ENCODE measurements at regions not wholly inside any gene's neighbourhood (a gene's known extent, or its start where the extent isn't known, plus 50 kb on each side); places are given as distances from the start of the nearest gene placed in this dataset.
"Not testable (repeated sequence)": the region's sequence is repeated elsewhere in the genome, so short reads cannot be mapped to it uniquely, and the experiment has no call there.

GRCh38 chr2:89142959-89143358, 451.5 kb downstream of the RPIA start:
- not testable (repeated sequence) for H3K27me3 ChIP-seq; H3K9me3 ChIP-seq (ENCODE audit: low read depth); H3K4me1 ChIP-seq (ENCODE audit: low read depth); DNase-seq (ENCODE audit: low read depth in 1 of 2, low spot score in 1 of 2); H3K36me3 ChIP-seq; H3K27ac ChIP-seq; H3K4me3 ChIP-seq

DNA sequence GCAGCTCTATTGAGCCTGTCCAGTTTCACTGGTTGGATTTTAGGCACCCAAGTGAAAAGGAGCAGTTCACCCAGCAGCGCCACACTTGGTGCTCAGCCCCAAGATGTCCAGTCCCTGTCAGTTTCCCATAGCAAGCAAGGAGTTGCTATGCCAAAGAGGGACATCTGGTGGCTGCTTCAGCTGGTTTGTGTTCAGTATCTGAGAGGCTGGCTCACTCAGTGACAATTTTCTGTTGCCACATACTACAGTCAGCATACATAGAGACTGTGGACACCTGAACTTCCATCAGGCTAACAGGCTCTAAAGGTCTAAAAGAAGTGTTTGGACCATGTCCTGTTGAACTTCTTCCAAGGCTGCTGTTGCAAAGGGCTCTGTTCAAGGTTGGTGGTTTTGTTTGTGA, 453.9 kb downstream of the RPIA start:
- not testable (repeated sequence) for H3K27me3 ChIP-seq; H3K36me3 ChIP-seq; H3K4me1 ChIP-seq (ENCODE audit: low read depth); H3K9me3 ChIP-seq (ENCODE audit: low read depth); H3K4me3 ChIP-seq; DNase-seq (ENCODE audit: low read depth in 1 of 2, low spot score in 1 of 2); H3K27ac ChIP-seq

GRCh38 chr2:89148256-89148655, 456.8 kb downstream of the RPIA start:
- not testable (repeated sequence) for H3K9me3 ChIP-seq (ENCODE audit: low read depth); H3K36me3 ChIP-seq; H3K27me3 ChIP-seq; H3K4me1 ChIP-seq (ENCODE audit: low read depth); H3K4me3 ChIP-seq; H3K27ac ChIP-seq
- DNase-seq (ENCODE audit: low read depth in 1 of 2, low spot score in 1 of 2), result peak in 1 of 2 donors; percentile 3

DNA sequence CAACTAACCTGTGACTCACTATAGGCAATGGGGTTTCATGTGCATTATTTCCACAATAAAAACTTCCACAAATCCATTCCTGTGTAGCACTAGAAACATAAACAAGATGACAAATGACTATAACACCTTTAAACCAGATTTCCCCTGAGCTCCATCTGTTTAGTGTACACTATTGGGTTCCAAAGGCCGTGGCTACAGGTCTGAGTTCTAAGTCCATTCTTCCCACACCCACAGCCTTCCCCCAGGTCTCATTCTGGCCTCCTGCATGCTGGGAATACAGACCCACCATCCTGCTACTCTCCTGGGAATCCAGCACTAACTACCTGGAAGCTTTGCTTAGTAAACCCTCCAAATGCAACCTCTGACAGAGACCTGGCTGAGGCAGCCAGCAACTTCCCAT, 460.2 kb downstream of the RPIA start:
- DNase-seq (ENCODE audit: low read depth in 1 of 2, low spot score in 1 of 2); H3K4me1 ChIP-seq (ENCODE audit: low read depth); H3K9me3 ChIP-seq (ENCODE audit: low read depth); H3K36me3 ChIP-seq; H3K4me3 ChIP-seq; H3K27me3 ChIP-seq; H3K27ac ChIP-seq: not testable (repeated sequence)

- H3K27ac ChIP-seq; H3K4me1 ChIP-seq (ENCODE audit: low read depth); DNase-seq (ENCODE audit: low read depth in 1 of 2, low spot score in 1 of 2); H3K27me3 ChIP-seq; H3K9me3 ChIP-seq (ENCODE audit: low read depth); H3K36me3 ChIP-seq; H3K4me3 ChIP-seq: not testable (repeated sequence)
Observed at GRCh38 chr2:89152501-89152900, 461.0 kb downstream of the RPIA start.

- H3K4me3 ChIP-seq; H3K36me3 ChIP-seq; H3K9me3 ChIP-seq (ENCODE audit: low read depth); DNase-seq (ENCODE audit: low read depth in 1 of 2, low spot score in 1 of 2); H3K4me1 ChIP-seq (ENCODE audit: low read depth); H3K27me3 ChIP-seq; H3K27ac ChIP-seq: not testable (repeated sequence)
Observed at GRCh38 chr2:89153210-89153609, 461.7 kb downstream of the RPIA start.

DNA sequence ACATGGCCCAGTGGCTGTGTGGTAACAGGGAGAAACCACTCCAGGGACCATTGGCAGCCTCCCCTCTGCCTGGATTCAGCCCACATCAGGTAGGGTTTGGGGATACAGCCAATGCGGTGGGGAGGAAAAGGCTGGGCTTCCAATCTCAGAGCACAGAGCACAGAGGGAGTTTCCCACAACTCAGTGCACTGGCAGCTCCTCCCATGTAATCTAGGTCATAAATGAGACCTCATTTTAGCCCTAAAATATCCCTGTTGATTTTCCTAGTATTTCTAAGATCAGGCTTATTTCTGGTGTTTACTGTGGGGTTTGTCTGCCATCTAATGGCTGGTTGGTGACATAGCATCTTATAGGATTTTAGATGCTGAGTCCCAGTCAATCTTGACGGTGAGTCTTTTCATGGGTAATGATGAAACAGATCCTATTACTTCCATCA, 462.8 kb downstream of the RPIA start:
- not testable (repeated sequence) for H3K27ac ChIP-seq; H3K4me3 ChIP-seq; DNase-seq (ENCODE audit: low read depth in 1 of 2, low spot score in 1 of 2); H3K9me3 ChIP-seq (ENCODE audit: low read depth); H3K27me3 ChIP-seq; H3K36me3 ChIP-seq; H3K4me1 ChIP-seq (ENCODE audit: low read depth)

DNA sequence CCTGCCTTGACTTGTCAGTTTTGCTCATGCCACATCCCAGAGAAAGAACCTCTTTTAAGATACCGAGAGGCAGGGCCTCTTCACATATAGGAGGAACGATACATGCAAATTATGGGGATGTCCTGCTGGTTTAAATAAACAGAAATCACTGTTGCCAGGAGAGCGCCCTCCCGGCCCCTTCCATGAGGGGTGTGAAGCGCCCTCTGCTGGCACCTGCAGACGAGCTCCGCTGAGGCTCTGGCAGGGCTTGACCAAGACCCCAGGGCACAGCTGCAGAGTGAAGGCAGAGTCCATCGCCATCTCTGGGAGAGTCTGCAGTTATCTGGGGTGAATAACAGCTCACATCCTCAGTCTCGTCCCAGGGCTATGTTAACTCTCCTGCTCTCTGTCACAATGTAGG, 468.8 kb downstream of the RPIA start:
- not testable (repeated sequence) for H3K27ac ChIP-seq; H3K4me3 ChIP-seq; H3K9me3 ChIP-seq (ENCODE audit: low read depth); H3K27me3 ChIP-seq; DNase-seq (ENCODE audit: low read depth in 1 of 2, low spot score in 1 of 2); H3K36me3 ChIP-seq; H3K4me1 ChIP-seq (ENCODE audit: low read depth)
- TF ChIP-seq, protein P1, sequence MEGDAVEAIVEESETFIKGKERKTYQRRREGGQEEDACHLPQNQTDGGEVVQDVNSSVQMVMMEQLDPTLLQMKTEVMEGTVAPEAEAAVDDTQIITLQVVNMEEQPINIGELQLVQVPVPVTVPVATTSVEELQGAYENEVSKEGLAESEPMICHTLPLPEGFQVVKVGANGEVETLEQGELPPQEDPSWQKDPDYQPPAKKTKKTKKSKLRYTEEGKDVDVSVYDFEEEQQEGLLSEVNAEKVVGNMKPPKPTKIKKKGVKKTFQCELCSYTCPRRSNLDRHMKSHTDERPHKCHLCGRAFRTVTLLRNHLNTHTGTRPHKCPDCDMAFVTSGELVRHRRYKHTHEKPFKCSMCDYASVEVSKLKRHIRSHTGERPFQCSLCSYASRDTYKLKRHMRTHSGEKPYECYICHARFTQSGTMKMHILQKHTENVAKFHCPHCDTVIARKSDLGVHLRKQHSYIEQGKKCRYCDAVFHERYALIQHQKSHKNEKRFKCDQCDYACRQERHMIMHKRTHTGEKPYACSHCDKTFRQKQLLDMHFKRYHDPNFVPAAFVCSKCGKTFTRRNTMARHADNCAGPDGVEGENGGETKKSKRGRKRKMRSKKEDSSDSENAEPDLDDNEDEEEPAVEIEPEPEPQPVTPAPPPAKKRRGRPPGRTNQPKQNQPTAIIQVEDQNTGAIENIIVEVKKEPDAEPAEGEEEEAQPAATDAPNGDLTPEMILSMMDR (IDR thresholded peaks at IDR 0.05; ENCODE audit: low read depth, low read length), result peak; percentile 21

DNA sequence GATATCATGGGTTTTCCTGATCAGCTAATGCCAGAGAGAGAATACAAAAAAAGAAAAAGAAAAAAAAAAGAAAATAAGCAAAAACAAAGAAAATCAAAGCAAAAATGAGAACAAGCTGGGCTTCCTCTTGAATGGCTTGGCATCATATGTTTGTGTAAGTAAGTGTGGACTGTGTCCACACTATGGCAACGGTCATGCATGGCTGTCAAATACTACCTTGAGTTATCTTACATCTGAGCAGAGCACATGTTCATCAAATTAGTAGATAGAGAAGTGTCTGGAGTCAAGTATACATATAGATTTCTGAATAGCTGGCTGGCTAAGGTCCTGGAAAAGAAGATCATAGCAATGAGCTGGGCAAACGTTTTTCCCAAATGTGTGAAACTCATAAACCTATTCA, 470.2 kb downstream of the RPIA start:
- not testable (repeated sequence) for H3K9me3 ChIP-seq (ENCODE audit: low read depth); H3K27me3 ChIP-seq; H3K27ac ChIP-seq

DNA sequence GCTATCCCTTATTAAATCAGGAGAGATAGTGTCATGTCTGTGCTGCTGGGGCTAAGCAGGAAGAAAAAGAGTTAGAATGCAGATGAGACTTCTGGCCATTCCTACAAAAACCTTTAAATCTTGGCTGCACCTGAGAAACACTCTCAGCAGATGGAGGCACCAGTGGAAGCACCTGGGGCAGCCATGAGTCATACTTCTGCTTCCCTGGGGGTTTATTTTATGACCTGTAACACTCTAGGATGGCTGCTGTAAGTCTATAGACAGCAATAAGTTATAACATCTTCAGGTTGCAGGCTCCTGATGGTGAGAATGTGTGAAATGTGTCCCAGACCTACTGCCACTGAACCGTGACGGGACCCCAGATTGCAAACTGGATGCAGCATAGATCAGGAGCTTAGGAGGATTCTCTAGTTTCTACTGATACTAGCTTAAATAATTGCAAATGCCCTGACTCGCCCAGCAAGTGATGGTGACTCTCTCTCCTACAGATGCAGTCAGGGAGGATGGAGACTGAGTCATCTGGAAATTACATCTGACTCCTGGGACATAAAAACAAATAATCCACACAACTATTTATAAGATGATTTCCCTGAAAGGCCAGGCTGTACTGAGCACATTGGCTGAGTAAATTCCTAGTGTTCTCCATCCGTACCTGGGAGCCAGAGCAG, 479.2 kb downstream of the RPIA start:
- H3K36me3 ChIP-seq; H3K27ac ChIP-seq; H3K4me1 ChIP-seq (ENCODE audit: low read depth); H3K27me3 ChIP-seq; H3K9me3 ChIP-seq (ENCODE audit: low read depth); H3K4me3 ChIP-seq; DNase-seq (ENCODE audit: low read depth in 1 of 2, low spot score in 1 of 2): not testable (repeated sequence)

More for the DNA sequence above, 470.2 kb downstream of the RPIA start:
- not testable (repeated sequence) for H3K4me3 ChIP-seq; H3K36me3 ChIP-seq; H3K4me1 ChIP-seq (ENCODE audit: low read depth); DNase-seq (ENCODE audit: low read depth in 1 of 2, low spot score in 1 of 2)

GRCh38 chr2:89171174-89171519, 479.7 kb downstream of the RPIA start:
- H3K36me3 ChIP-seq; H3K4me1 ChIP-seq (ENCODE audit: low read depth); H3K27ac ChIP-seq; H3K9me3 ChIP-seq (ENCODE audit: low read depth); H3K27me3 ChIP-seq; H3K4me3 ChIP-seq; DNase-seq (ENCODE audit: low read depth in 1 of 2, low spot score in 1 of 2): not testable (repeated sequence)

DNA sequence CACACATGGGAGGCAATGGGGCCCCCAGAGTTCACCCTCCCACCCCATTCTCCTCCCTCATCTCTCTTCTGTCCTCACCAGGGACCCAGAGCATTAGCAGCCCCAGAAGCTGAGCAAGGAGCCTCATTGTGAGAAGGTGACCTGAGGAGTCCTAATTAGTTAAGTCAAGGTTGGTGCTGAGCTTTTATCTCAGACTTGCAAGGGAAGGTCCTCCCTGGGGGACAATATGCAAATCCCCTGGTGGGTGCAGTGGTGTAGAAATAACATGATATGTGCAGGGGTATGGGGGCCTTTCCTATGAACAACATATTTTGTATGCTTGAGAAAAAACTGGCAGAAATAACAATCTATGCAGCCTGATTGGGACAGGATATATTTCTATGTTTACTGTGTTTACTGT, 485.5 kb downstream of the RPIA start:
- not testable (repeated sequence) for H3K27ac ChIP-seq; H3K36me3 ChIP-seq; H3K9me3 ChIP-seq (ENCODE audit: low read depth); DNase-seq (ENCODE audit: low read depth in 1 of 2, low spot score in 1 of 2); H3K27me3 ChIP-seq; H3K4me3 ChIP-seq; H3K4me1 ChIP-seq (ENCODE audit: low read depth)

DNA sequence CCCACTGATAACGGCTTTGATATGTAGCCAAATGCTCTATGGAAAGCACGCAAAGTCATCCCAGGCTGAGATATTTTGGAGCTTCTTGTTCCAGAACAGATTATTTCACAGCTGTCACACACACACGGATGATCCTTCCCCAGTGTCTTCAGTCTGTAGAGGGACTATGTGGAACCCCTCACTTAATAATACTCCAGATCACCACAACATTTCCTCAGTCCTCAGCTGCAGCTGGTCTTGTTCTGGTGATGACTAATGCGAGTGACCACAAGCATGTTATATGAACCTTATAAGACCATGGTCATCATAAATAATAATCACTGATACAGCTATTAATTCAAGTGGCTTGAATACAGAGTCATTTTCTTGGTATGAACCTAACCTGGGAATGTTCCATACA, 490.7 kb downstream of the RPIA start:
- not testable (repeated sequence) for H3K4me3 ChIP-seq; H3K27ac ChIP-seq; H3K4me1 ChIP-seq (ENCODE audit: low read depth); H3K27me3 ChIP-seq; H3K36me3 ChIP-seq; H3K9me3 ChIP-seq (ENCODE audit: low read depth)
- peak in 1 of 2 donors; percentile 9 for DNase-seq (ENCODE audit: low read depth in 1 of 2, low spot score in 1 of 2)

DNA sequence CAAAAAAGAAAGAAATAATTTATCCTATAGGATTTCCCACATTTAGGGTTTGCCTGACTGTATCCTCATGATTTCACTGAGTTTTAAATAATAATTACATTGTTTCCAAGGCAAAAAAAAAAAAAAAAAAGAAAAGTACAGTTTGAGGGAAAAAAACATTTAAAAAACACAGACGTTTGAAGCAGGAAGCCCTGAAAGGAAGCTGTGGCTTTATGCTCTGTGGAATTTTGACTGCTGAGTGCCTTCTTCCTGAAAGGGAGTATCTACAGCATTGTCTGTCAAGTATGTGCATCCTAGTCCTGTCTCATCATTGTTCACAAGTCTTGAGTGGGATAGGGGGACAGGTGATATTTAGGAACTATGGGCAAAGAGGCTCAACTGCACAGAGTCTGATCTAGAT, 493.3 kb downstream of the RPIA start:
- not testable (repeated sequence) for DNase-seq (ENCODE audit: low read depth in 1 of 2, low spot score in 1 of 2); H3K4me1 ChIP-seq (ENCODE audit: low read depth); H3K4me3 ChIP-seq; H3K27me3 ChIP-seq; H3K36me3 ChIP-seq; H3K27ac ChIP-seq; H3K9me3 ChIP-seq (ENCODE audit: low read depth)
